GM21526 (cell line): ENCODE measurements at regions not wholly inside any gene's neighbourhood (a gene's known extent, or its start where the extent isn't known, plus 50 kb on each side); places are given as distances from the start of the nearest gene placed in this dataset.

ENCODE experiments used
- ATAC-seq: cut with Tn5 transposase; IDR thresholded peaks from one replicate; pipeline ENCODE4 v1.9.1; 2021; ENCODE audit warnings: moderate library complexity; ENCODE audit not compliant: unreplicated experiment, low FRiP score

DNA sequence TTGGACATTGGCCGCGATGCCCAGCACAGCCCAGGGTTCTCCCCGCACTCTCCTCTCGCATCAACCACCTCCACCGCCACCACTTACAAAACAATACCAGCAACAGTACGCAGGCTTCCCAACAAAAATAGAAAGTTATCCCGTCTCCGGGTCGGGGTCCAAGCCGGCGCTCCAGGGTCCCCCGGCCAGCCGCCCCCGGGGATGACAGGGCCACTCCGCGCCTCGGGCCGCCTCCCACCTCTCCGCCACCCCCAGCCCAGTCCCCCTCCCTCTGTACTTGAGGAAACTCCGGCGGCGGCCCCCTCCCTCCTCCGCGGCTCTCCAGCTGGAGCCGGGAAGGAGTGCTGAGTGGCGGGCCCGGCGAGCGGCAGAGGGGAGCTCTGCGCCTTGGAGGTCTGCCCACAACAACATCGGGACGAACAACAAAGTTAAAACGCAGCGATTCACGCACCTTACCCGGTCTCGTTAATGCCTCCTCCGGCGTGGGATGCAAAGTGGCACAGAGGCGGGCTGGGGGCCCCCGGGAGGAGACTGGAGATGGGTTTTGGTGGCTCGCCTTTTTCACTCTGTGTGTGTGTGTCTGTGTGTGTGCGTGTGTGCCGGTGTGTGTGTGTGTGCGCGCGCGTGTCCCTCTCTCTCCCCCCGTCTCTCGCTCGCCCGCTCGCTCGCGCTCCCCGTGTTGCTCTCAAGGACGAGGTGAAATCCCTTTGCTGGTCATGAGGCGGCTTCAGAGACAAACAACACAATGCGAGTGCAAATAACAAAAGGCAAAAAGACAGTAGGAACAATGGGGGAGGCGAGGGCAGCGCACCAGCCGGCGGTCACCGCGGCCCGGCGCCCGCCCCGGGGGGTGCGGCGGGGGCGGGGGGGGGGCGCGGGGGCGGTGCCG, 386.8 kb downstream of the BCAT1 start:
- ATAC-seq = no peak

DNA sequence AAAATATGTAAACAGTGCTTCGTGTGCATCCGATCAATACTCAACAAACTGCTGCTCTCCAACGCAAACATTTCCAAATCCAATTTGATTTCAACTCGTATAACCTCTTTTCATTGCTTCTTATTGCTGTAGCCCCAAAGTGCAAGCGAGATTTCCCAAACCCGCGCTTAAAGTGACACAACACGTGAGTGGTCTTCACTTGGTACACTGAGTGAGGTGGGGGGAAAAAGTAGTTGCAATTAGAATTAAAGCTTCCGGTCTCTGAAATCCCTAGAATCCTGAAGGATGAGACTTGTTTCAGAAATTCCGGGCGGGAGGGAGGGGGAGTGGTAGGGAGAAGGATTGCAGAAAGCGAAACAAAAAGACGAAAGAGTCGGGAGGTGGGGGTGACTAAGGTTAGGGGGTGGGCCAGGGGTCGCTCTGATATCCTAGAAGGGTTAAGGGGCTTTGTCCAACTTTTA, 387.5 kb downstream of the BCAT1 start:
- ATAC-seq = no peak

DNA sequence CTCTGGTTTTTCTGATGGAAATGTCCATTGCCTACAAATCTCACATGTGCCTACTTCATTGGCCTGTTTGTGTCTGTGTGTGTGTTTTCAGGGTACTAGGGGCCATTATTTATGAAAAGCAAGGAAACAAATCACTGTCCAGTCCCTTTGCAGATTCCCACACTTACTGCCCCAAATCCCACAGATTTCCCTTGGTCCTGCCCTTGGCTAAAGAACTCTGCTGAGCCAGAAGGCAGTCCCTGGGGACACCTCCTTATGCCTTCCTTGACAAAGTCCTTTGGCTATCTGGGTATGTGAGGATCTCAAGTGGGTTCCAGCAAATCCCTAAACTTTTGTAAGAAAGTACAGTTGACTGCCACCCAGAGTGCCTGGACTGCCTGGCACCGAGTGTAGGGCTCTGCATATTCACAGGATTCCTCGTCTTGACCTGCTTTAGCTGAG, 388.1 kb downstream of the BCAT1 start:
- no peak for ATAC-seq

DNA sequence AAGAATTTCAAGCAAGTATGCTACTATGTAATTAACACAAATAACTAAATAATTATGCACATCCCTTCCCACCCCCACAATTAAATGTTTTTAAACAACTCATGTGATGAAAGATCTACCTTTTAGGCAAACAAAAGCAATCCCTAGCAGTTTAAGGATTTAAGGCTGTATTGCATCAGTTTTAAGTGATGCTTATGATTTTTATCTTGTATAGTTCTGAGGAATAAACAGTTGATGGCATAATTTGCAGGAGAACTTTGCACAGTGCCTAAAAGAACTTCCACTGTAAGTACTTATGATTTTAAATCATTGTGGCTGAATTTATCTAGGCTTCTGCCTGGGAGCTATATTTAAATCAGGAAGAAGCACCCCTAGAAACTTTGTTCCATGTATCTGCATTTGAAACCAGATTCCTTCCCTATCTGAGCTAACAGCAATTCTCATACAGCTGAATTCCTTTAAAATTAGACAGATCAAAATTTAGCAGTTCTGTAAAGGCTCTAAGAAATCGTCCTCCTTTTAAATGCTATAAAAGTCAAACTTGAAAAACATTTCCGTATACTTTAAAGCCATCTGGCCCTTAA, 388.6 kb downstream of the BCAT1 start:
- no peak for ATAC-seq

DNA sequence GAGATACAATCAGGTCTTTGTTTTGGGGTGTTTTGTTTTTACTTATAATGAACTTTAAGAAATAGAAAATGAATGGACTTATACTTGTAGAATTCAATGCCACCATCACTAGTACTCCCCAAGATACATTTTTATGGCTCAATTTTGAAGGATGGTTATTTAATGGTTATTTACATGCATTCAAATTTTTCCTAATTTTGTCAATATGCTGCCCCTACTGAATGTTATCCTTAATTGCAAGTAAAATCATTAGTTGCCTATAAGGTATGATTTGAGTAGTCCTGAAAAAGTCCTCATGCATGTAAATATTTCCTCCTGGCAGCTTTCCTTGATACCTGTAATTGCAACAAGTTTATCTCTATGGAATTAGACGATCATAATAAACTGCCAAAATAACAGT, 391.2 kb downstream of the BCAT1 start:
- no peak for ATAC-seq

DNA sequence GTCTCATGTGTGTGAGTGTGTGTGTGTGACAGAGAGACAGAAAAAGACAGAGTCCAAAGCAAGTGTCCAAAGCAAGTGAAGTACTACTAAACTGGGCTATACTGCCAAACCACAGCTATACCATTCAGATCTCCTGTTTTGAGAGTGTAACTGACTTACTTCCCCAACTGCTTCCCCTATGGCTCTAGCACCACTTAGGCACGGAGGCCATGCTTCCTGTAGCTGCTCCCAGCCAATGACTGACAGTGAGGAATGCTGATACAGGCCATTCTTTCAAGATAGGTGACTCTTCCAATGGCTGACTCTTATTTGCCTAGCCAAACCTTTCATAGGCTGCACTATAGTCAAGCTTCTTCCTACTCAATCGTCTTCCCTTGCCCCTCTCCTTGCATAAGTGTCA, 393.2 kb downstream of the BCAT1 start:
- ATAC-seq = no peak

DNA sequence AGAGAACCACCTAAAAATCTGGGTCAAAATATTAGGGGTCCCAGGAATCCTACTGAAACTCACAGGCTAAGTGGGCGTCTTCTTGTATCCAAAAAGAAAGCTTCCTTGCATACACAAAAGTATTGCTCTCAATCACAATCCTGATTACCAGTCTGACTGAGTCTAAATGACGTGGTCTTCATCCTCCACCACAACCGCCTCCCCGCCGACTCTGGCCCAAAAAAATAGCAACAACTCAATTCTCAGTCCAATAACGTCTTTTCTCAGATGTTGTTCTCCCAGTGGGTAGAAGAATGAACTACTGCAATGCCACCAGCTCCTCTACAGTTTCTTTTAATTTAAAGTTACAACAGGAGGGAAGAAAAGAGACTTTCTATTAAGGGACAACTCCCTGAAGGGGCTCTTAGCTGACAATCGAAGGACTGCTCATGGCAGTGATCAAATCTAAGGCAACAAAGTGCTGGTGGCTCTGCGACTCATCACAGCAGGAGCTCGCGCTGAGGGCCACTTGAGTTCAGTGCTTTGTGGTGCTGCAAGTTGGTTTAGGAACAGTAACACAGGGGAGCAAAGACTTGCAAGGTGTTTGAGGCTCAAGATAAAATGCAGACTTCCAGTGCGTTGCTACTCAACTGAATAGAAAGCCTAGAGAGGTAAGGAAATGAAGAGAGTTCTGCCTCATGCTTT, 394.1 kb downstream of the BCAT1 start:
- ATAC-seq = no peak

DNA sequence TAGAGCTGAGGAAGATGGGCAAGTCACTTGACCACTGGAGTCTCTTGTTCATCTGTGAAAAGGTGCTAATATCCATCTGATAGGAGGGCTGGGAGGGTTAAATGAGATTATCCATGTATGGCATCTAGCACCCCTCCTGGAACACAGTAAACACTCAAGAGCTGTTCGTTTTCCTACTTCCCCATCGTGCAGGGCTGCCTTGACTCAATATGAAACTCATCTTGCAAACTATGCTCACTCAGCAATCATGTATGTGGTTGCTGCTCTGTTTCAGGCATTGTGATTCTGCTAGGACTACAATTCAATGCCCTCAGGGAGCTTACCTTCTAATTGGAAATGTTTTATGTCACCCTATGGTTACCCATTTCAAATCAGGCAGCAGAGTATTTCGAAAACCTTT, 395.6 kb downstream of the BCAT1 start:
- no peak for ATAC-seq

DNA sequence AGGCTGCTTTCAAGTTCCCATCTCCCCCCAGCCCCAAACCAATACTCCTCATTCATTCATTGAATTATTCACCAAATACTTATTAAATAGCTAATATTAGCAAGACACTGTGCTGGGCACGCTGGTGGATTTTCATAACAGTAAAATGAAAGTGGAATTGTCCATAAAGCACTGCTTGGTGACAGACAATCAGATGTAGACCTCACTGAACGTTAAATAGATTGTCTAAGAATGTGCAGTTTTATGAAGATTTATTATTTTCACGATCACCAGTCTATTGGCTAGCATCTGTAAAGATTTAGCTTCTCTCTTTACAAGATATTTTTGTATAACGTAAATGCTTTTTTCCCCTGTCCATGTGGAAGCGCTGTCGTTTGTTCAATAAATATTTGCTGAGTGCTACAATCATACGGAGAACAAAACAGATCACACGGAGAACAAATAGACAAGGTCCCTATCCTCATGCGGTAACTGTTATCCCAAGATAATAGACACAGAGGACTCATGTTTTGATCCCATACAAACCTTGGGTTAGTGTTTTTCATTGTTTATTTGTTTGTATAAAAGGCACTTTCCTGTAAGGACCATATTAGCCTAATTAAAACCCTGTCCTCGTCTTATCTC, 397.6 kb downstream of the BCAT1 start:
- no peak for ATAC-seq

DNA sequence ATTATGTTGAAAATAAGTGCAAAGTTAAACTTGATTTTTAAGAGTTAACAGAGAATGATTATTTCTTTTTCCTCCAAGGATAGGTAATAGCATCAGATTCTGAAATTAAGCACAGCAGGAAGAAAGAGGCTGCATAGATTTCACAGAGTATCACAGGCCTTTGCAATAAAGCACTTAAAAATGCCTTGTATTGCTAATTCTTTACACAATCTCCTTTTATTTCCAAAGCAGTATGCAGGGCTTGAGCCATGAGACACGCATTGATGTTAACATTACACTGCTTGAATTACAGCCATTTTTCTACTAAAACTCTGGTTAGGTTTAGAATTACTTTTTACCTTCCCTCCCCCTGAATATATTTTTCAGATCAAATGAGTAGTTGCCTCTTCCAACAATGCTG, 398.3 kb downstream of the BCAT1 start:
- no peak for ATAC-seq

DNA sequence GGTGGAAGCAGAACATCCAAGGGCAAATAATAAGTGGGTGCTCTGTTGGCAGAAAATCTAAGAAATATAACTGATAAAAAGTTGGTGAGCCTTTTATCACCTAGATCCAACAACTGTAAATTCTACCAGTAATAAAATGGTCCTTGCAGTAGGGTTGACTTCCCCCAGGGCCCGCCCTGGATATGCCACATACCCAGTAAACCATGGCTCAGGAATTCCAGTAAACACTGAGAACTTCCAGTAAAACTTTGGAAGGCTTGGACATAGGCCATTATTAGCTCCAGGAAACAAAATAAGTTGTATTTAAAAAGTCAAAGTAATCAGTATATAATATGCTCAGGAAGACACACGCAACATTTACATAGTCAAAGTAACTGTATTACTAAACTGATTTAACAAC, 402.2 kb downstream of the BCAT1 start:
- ATAC-seq = no peak

DNA sequence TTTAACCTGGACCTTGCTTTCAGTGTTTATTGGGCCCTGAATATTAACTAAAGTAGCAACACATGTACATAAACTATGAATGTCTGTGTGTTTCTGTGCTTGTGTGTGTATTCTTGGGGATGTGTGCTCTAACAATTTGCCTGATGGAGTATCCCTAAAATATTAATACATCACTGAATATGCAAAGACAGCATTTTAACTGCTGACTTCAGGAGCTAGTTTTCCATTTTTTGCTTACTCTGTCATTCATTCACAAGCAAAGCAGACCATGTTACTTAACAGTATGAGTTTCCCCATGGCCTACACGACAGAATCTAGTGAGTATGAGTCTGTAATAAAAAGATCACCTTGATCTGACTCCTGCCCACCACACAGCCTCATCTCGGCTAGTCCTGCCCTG, 402.8 kb downstream of the BCAT1 start:
- ATAC-seq = no peak

DNA sequence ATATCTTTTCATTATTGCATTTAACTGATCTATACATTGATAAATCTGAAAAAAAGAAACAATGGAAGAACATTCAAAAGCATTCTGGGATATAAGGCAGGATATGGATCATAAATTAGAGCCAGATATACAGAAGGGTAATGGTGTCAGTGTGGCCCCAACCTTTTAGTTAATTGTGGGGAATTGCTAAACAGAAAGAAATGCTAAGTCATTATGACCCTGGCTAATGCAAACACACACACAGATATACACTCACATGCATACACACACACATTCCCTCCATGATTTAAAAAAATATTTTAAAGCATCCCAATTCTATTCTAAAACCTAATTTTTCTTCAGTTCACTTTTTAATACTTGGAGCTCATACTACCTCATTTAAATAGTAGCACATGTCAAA, 404.5 kb downstream of the BCAT1 start:
- ATAC-seq = no peak

DNA sequence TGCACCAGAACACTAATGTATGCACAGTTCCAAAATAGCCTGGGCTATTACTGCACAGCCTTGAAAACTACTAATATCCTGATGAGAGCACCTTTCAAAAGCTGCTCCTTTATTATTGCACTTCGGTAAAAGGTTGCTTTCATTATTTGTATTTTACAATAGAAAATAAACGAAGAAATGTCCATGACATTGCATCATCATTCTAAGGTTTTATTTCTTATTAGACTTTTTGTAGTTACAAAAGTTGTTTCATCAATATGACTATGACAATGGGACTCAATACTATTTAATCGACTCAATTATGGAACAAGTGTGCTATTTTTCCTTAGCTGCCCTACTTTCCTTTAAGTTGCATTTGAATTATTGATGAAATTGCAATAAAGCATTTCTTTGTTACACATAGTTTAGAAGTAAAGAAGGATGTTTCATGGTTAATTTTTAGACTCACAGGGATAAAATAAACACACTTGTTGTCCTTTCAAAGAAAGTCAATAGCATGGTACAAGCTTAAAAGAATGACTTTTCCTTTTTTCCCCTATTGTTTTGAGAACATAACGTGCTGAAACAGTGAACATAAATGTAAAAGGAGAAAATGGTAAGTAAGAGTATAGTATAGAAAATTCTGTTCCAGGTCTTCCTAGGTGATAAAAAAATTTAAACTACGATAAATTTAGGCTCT, 407.6 kb downstream of the BCAT1 start:
- ATAC-seq = no peak

DNA sequence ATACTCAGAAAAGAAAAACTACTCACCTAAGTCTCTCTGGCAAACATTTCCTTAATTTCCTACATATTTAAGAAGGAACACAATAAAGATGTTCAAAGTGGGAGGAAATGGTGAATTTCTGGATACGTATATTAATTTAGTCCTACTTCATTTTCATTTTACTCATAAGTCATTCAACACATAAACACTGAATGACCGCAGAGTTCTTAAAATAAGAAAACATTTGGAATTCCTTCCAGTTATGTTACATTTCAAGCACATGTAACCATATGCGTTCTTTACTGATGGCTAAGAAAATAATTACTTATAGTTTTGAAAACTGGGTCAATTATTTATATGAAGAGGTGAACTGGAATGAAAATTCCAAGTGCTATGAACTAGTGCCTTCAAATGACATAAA, 409.3 kb downstream of the BCAT1 start:
- ATAC-seq = no peak

DNA sequence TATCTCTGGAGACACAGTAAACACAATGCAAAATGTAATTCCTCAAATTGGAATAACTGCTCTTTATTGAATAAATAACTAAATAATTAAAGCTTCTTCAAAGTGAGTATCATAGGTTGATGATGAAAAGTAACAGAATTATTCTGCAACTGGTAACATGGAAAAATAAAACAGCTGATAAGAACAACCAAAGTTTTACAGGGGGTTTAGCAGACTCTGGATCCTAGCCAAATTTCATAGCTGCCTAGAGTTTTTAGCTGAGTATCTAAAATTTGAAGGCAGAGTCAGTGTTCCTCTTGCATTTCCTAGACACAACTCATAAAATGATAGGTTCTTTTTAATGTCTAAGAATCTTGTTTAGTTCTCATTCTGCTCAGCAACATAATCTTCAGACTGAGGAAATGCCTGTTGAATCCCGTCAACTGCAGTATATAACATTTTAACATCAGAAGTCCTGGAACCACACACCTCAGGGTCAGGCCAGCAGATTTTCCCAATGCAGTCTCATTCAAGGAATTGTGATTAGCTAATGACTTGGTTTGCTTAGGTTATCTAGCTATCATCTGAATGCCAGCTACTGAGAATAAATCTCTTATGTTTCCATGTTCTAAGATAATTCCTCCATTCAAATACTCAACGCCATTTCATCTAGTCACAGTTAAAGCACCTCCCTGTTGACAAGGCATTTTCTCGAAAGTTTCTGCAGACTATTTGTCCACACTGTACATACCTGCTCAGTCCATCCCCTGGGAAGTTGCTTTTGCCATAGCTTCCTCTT, 411.6 kb downstream of the BCAT1 start:
- ATAC-seq = no peak

DNA sequence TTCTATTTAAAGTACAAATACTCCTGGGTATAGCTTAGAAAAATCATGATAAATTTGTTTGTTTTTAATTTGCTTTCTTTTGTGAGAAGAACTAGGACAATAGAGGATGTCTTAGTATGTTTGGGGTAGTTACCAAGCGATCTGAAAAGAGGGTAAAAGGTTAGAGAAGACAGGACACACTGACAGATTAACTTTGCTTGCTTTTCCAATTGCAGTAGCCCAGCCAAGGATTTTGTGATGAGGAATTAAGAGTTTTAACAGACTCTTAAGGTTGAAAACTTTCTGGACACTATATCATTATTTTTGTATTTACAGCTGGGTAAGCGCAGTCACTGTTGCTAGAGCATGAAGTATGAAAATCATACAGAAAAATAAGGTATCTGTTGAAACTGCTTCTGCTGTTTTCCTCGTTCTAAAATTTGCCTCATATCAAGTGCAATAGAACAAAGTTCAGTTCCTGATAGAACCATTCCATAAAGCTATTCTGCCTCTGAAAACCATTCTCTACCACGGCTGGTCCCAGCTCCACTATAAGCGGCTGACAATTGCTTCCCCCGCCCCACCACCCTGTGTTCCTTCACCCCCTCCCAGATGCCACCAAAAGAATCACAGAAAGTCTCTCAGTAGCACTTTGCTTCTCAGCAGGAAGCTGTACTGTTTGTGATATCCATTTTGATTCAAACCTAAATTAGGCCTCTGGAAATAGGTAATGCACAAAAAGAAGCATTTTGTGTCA, 413.4 kb downstream of the BCAT1 start:
- no peak for ATAC-seq

DNA sequence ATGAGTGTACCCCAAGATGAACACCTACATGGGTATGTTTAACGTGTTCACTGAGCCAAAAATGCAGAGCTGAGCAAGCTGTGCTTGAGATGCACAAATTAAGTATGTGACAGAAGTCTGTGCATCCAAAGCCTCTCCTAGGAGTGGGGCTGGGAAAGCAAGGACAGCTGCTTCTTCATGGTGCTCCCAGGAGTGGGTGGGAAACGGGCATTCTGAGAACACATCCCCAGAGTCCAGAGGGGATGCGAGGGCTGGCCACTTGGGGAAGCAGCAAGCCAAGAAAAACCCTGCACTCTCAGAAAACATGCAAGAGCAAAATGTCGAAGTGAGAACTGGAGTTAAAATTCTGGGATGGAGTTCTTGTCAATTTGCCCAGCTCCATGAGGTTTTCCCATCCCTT, 414.3 kb downstream of the BCAT1 start:
- ATAC-seq = no peak

DNA sequence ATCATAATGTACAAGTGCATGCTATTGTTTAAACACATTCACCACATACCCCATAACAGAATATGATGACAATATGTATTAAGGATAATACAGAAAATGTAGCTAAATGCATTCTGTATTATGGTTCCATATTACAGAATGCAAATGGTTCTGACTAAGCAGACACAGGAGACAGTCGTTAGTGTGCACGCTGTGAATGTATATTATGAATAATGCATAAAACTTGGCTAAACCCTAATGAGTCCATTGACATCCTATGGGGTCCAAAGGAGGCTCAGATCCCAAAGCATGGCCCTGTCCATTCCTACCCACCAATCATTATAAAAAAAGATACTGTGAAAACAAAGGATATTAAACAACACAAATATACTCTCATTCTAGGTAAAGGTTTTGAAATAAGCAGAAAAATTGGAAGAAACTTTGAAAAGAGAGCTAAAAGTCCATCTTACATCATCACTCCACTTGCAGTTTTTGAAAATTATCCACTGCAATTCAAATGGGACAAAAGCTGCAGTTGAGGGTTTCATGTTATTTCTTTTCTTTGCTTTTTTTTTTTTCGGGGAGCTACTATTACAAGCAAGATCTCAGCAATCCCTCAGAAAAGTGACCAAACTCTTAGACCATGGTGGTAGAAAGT, 415.1 kb downstream of the BCAT1 start:
- no peak for ATAC-seq
